ENCODE measurements at regions not wholly inside any gene's neighbourhood (a gene's known extent, or its start where the extent isn't known, plus 50 kb on each side); places are given as distances from the start of the nearest gene placed in this dataset.

DNA sequence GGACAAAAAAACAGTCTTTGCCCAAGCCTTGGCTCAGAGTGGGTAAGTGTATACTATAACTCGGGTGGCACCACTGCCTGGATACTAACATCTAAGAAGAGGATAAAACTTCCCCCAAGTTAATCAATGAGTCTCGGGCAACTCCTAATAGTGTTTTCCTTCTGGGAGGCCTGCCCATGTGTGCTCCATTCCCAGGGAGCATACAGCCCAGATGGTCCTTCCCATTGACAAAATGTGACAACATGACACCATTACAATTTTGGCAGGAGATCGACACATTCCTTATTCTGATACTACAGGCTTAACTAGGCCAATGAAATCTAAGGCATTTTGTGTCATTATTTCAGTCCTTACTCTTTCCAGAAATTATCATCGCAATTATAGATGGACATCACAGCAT is 52.7 kb upstream of the CRIM1 start:
- Histone ChIP-seq H3K9me2 (replicated peaks; ENCODE audit: control insufficient read depth, low read length) (no peaks in the 10 kb centered on the region), H3K79me2 (ENCODE audit: control insufficient read depth, low read length) (no peaks in the 10 kb centered on the region), H3K9me3 (ENCODE audit: control insufficient read depth, insufficient read depth, low read length) (no peaks in the 10 kb centered on the region), H3K4me1 (ENCODE audit: control insufficient read depth, low read length) (no peaks in the 10 kb centered on the region), H4K20me1 (ENCODE audit: control insufficient read depth, insufficient read depth, low read depth, low read length) (no peaks in the 10 kb centered on the region), H3K27me3 (ENCODE audit: control insufficient read depth, low read length) (no peaks in the 10 kb centered on the region), H3K27ac (ENCODE audit: low read depth, low read length) (no peak overlapping the region), H3K36me3 (ENCODE audit: control insufficient read depth, low read length) (no peaks in the 10 kb centered on the region), H3F3A (ENCODE audit: control insufficient read depth, insufficient read depth) (no peaks in the 10 kb centered on the region), H3K4me3 (ENCODE audit: low read length) (no peak overlapping the region), H3K4me2 (ENCODE audit: low read length) (no peak overlapping the region)
- no peak for TF ChIP-seq EZH2phosphoT487 (IDR thresholded peaks at IDR 0.05; ENCODE audit: borderline replicate concordance, low read length)
- TF ChIP-seq, protein P1, sequence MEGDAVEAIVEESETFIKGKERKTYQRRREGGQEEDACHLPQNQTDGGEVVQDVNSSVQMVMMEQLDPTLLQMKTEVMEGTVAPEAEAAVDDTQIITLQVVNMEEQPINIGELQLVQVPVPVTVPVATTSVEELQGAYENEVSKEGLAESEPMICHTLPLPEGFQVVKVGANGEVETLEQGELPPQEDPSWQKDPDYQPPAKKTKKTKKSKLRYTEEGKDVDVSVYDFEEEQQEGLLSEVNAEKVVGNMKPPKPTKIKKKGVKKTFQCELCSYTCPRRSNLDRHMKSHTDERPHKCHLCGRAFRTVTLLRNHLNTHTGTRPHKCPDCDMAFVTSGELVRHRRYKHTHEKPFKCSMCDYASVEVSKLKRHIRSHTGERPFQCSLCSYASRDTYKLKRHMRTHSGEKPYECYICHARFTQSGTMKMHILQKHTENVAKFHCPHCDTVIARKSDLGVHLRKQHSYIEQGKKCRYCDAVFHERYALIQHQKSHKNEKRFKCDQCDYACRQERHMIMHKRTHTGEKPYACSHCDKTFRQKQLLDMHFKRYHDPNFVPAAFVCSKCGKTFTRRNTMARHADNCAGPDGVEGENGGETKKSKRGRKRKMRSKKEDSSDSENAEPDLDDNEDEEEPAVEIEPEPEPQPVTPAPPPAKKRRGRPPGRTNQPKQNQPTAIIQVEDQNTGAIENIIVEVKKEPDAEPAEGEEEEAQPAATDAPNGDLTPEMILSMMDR (IDR thresholded peaks at IDR 0.05; ENCODE audit: low read depth, low read length, poor library complexity, severe bottlenecking) = no peak

DNA sequence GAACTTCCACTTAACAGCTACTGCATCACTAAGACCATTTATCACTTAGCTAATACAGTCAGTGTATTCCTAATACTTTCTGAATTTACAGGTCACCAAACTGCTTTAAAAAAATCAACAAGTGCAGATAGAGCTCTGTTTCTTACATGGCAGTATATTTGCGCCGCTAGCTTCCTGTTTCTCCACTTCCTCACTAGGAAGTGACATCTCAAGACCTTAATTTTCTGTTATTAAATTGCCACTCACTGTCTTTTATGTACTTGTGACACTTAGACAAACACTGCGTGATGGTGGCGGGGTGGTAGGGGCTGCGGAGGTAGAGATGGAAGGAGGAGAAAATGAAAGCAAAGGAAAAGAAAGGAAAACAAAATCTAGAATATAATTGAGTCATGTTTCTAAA is 53.7 kb upstream of the CRIM1 start:
- H3K4me3 ChIP-seq (ENCODE audit: low read length) = no peak overlapping the region
- TF ChIP-seq EZH2phosphoT487 (IDR thresholded peaks at IDR 0.05; ENCODE audit: borderline replicate concordance, low read length) = no peak
- TF ChIP-seq, protein P1 (IDR thresholded peaks at IDR 0.05; ENCODE audit: low read depth, low read length, poor library complexity, severe bottlenecking) = no peak
- H4K20me1 ChIP-seq (ENCODE audit: control insufficient read depth, insufficient read depth, low read depth, low read length) = no peaks in the 10 kb centered on the region
- H3K4me1 ChIP-seq (ENCODE audit: control insufficient read depth, low read length) = no peaks in the 10 kb centered on the region
- H3F3A ChIP-seq (ENCODE audit: control insufficient read depth, insufficient read depth) = no peaks in the 10 kb centered on the region
- no peak overlapping the region for H3K4me2 ChIP-seq (ENCODE audit: low read length)
- no peaks in the 10 kb centered on the region for H3K9me2 ChIP-seq (replicated peaks; ENCODE audit: control insufficient read depth, low read length)
- H3K27me3 ChIP-seq (ENCODE audit: control insufficient read depth, low read length) = no peaks in the 10 kb centered on the region
- H3K36me3 ChIP-seq (ENCODE audit: control insufficient read depth, low read length) = no peaks in the 10 kb centered on the region
- no peaks in the 10 kb centered on the region for H3K79me2 ChIP-seq (ENCODE audit: control insufficient read depth, low read length)
- no peaks in the 10 kb centered on the region for H3K9me3 ChIP-seq (ENCODE audit: control insufficient read depth, insufficient read depth, low read length)
- no peak overlapping the region for H3K27ac ChIP-seq (ENCODE audit: low read depth, low read length)

DNA sequence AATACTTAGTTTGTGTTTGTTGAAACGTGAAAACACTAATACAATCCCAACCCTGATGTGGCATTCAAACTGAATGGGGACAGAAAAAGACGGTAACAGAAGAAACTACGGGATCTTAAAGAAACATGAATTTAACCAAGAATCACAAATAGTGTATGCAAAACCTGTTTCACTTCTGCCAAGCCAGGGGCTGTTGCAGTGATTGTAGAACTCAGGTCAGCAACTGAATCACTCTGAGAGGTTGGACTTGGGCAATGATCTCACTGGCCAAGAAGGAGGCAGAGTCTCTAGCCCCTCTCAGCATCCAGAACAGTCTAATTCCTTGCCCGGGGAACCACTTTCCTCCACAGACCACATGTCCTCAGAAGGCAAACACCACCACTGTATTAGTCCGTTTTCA is 54.9 kb upstream of the CRIM1 start:
- Histone ChIP-seq H3K4me1 (ENCODE audit: control insufficient read depth, low read length) (no peaks in the 10 kb centered on the region), H3K27me3 (ENCODE audit: control insufficient read depth, low read length) (no peaks in the 10 kb centered on the region), H3K36me3 (ENCODE audit: control insufficient read depth, low read length) (no peaks in the 10 kb centered on the region), H3K9me2 (replicated peaks; ENCODE audit: control insufficient read depth, low read length) (no peaks in the 10 kb centered on the region), H3K4me3 (ENCODE audit: low read length) (no peak overlapping the region), H3F3A (ENCODE audit: control insufficient read depth, insufficient read depth) (no peaks in the 10 kb centered on the region), H3K9me3 (ENCODE audit: control insufficient read depth, insufficient read depth, low read length) (no peaks in the 10 kb centered on the region), H3K27ac (ENCODE audit: low read depth, low read length) (no peak overlapping the region), H3K4me2 (ENCODE audit: low read length) (no peak overlapping the region), H4K20me1 (ENCODE audit: control insufficient read depth, insufficient read depth, low read depth, low read length) (no peaks in the 10 kb centered on the region), H3K79me2 (ENCODE audit: control insufficient read depth, low read length) (no peaks in the 10 kb centered on the region)
- TF ChIP-seq EZH2phosphoT487 (IDR thresholded peaks at IDR 0.05; ENCODE audit: borderline replicate concordance, low read length) = no peak

DNA sequence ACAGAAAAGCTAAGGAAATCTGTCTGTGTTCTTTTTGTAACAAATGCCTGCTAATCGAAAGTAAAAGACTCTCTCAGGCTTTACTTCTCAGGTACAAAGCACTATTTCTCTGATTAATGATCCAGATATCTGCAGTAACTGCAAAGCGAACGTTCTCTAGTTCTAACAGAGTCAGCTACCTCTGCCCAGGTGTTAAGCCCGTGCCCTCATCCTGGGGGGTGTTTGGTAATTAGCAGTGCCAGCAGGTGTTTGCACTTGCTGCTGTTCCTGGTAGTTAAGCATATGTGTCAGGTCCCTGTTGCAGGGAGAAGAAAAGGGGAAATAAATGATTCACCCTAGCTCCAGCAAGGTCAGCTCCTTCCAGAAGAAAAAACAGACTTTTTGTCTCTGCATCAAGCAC is 58.8 kb upstream of the CRIM1 start:
- Histone ChIP-seq H3K27ac (ENCODE audit: low read depth, low read length) (no peak overlapping the region), H3K79me2 (ENCODE audit: control insufficient read depth, low read length) (no peaks in the 10 kb centered on the region), H3K4me3 (ENCODE audit: low read length) (no peak overlapping the region), H3K4me1 (ENCODE audit: control insufficient read depth, low read length) (no peaks in the 10 kb centered on the region), H3K36me3 (ENCODE audit: control insufficient read depth, low read length) (no peaks in the 10 kb centered on the region), H4K20me1 (ENCODE audit: control insufficient read depth, insufficient read depth, low read depth, low read length) (no peaks in the 10 kb centered on the region), H3F3A (ENCODE audit: control insufficient read depth, insufficient read depth) (no peaks in the 10 kb centered on the region), H3K9me3 (ENCODE audit: control insufficient read depth, insufficient read depth, low read length) (no peaks in the 10 kb centered on the region), H3K4me2 (ENCODE audit: low read length) (no peak overlapping the region), H3K27me3 (ENCODE audit: control insufficient read depth, low read length) (no peaks in the 10 kb centered on the region), H3K9me2 (replicated peaks; ENCODE audit: control insufficient read depth, low read length) (no peaks in the 10 kb centered on the region)
- TF ChIP-seq, protein P1 (IDR thresholded peaks at IDR 0.05; ENCODE audit: low read depth, low read length, poor library complexity, severe bottlenecking) = no peak
- no peak for TF ChIP-seq EZH2phosphoT487 (IDR thresholded peaks at IDR 0.05; ENCODE audit: borderline replicate concordance, low read length)
